GM12878 (cell line): ENCODE measurements at regions not wholly inside any gene's neighbourhood (a gene's known extent, or its start where the extent isn't known, plus 50 kb on each side); places are given as distances from the start of the nearest gene placed in this dataset.

Experiments
- ASH2L ChIP-seq: fragments of 300-600, 200-600 bp; sonication (generic); IDR thresholded peaks from 2 replicates; pipeline ENCODE4 v1.6.1; 2017; ENCODE audit warnings: low read depth, mild to moderate bottlenecking, borderline replicate concordance
- BHLHE40 ChIP-seq, 2 experiments: fragments of 450-650 bp in 1 of 2; IDR thresholded peaks; 2 replicates each; pipeline ENCODE4 v1.6.1; 2011 to 2017; ENCODE audit warnings: low read depth in 2 of 2, borderline replicate concordance in 1 of 2, improper control_type of control experiment in 1 of 2, low read length in 1 of 2, mild to moderate bottlenecking in 1 of 2
- CEBPB ChIP-seq, 2 experiments: fragments of 150-350 bp in 1 of 2; IDR thresholded peaks; 2 replicates each; pipeline ENCODE4 v1.6.1; 2012 to 2014; ENCODE audit warnings: low read depth in 2 of 2, low read length in 2 of 2, borderline replicate concordance in 1 of 2, inconsistent platforms in 1 of 2
- HDGF ChIP-seq: fragments of 450-650 bp; IDR thresholded peaks from 2 replicates; pipeline ENCODE4 v1.6.1; 2016; ENCODE audit warnings: antibody characterized with exemption
- NBN ChIP-seq: fragments of 450-650 bp; IDR thresholded peaks from 2 replicates; pipeline ENCODE4 v1.6.1; 2016
- PAX5 ChIP-seq: IDR thresholded peaks from 2 replicates; pipeline ENCODE4 v1.6.1; 2011; ENCODE audit warnings: low read depth, low read length, borderline replicate concordance
- POLR2A ChIP-seq: IDR thresholded peaks from 2 replicates; pipeline ENCODE4 v1.6.1; 2011; ENCODE audit warnings: low read depth, mild to moderate bottlenecking, low read length
- RELA ChIP-seq: fragments of 450-650 bp; IDR thresholded peaks from 2 replicates; pipeline ENCODE4 v1.8.0; 2014; ENCODE audit warnings: borderline replicate concordance; ENCODE audit not compliant: partially characterized antibody
- TAF1 ChIP-seq: IDR thresholded peaks from 2 replicates; pipeline ENCODE4 v1.6.1; 2011; ENCODE audit warnings: mild to moderate bottlenecking, low read depth, low read length, borderline replicate concordance
- USF2 ChIP-seq: IDR thresholded peaks from 2 replicates; pipeline ENCODE4 v1.6.1; 2011; ENCODE audit warnings: low read depth, low read length, improper control_type of control experiment, borderline replicate concordance
- YY1 ChIP-seq: IDR thresholded peaks from 2 replicates; pipeline ENCODE4 v1.6.1; 2011; ENCODE audit warnings: low read depth, mild to moderate bottlenecking, low read length
- TF ChIP-seq, protein P1 (sequence below), 3 experiments: IDR thresholded peaks in 2 of 3; conservative IDR thresholded peaks in 1 of 3; 2 replicates each; pipeline ENCODE4 v1.5.1; 2011; ENCODE audit warnings: low read depth in 3 of 3, low read length in 3 of 3, mild to moderate bottlenecking in 3 of 3, control low read depth in 2 of 3, moderate library complexity in 2 of 3, inconsistent platforms in 1 of 3, mixed read lengths in 1 of 3; ENCODE audit not compliant: control insufficient read depth in 2 of 3, insufficient read depth in 1 of 3; ENCODE audit errors: extremely low read depth in 1 of 3

DNA sequence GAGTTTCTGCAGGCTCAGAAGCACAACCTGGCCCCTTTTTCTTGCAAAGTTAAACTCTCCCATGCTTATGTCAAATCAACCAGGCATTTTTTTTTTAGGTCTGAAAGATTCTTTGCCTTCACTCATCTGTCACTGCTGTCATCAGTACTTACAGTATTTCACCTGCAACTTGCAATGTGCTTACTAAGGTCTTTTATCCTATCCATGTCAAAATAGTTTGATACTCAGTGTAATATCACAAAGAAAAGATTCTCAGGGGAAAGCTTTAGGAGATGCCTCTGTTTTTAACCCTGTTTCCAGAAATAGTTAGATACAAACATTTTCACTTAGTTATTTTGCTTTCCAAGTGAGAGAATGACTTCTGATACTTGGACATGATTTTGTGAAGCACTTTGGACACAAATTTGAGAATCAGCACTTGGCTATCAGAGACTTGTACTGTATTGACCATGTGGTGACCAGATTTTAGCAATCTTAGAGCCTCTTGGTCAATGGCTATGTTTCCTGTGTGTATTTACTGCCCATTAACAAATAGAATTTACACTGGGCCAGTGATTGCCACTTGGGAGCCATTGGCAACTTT, 428.2 kb downstream of the IRX1 start:
- TF ChIP-seq, protein P1, sequence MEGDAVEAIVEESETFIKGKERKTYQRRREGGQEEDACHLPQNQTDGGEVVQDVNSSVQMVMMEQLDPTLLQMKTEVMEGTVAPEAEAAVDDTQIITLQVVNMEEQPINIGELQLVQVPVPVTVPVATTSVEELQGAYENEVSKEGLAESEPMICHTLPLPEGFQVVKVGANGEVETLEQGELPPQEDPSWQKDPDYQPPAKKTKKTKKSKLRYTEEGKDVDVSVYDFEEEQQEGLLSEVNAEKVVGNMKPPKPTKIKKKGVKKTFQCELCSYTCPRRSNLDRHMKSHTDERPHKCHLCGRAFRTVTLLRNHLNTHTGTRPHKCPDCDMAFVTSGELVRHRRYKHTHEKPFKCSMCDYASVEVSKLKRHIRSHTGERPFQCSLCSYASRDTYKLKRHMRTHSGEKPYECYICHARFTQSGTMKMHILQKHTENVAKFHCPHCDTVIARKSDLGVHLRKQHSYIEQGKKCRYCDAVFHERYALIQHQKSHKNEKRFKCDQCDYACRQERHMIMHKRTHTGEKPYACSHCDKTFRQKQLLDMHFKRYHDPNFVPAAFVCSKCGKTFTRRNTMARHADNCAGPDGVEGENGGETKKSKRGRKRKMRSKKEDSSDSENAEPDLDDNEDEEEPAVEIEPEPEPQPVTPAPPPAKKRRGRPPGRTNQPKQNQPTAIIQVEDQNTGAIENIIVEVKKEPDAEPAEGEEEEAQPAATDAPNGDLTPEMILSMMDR (IDR thresholded peaks at IDR 0.05 in 2 of 3, conservative IDR thresholded peaks at IDR 0.05 in 1 of 3; ENCODE audit: control insufficient read depth in 2 of 3, extremely low read depth in 1 of 3, insufficient read depth in 1 of 3, low read depth in 3 of 3, low read length in 3 of 3) = no peak
- TF ChIP-seq CEBPB (IDR thresholded peaks at IDR 0.05; ENCODE audit: borderline replicate concordance in 1 of 2, low read depth in 2 of 2, low read length in 2 of 2) (no peak), YY1 (no peak), USF2 (no peak), TAF1 (no peak), HDGF (no peak), RELA (no peak), NBN (no peak), BHLHE40 (IDR thresholded peaks at IDR 0.05; ENCODE audit: borderline replicate concordance in 1 of 2, low read depth in 2 of 2, low read length in 1 of 2) (no peak), PAX5 (no peak), POLR2A (no peak), ASH2L (no peak)
